ENCODE measurements at regions not wholly inside any gene's neighbourhood (a gene's known extent, or its start where the extent isn't known, plus 50 kb on each side); places are given as distances from the start of the nearest gene placed in this dataset.
"Not testable (repeated sequence)": the region's sequence is repeated elsewhere in the genome, so short reads cannot be mapped to it uniquely, and the experiment has no call there.

DNA sequence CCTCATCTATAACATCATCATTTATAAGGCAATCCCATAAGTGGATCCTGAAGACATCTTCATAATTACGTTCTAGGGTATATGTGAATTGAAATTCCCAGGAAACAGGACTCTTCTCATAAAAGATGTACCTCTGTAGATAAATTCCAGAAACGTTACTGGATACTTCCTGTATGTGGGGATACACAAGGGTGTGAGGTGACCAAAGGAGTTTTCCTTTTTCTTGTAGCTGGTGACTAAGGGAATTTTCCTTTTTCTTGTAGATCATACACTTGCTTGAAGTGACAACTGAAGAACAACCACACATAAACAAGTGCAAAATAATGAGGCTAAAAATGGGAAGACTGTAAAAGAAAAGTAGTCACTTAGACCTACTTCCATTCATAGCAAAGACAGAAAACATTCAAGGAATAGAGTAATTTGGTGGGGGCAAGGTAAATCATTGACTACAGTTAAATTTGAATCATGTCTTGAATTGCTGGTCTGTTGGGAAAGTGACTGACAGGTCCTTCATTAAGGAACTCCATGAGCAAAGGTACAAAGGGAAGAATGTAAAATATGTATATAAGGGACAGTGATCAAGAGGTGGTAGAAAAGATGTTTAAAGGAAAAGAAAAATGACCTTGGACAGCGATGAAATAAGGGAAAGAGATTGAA is 53.2 kb upstream of the UBE2E3 start:
- no peak for DNase-seq (ENCODE audit: low spot score)

DNA sequence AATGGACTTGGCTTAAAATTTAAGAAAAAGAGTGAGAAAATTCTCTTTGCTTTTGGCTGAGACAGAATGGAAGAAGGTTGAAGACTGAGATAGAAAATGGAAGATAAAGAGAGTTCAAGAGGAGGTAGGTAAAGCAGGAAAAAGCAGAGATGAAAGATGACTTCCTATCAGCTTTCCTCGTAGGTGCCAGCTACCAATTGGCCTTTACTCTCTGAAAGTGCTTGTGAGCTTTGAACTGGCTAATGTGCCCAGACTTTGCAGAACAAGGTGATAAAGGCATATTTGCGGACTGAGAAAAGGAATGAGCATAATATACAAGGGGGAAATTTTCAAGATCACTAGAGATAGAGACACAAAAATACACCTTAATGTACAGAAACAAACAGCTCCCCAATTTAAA is 54.7 kb upstream of the UBE2E3 start:
- no peak for DNase-seq (ENCODE audit: low spot score)

- no peak for DNase-seq (ENCODE audit: low spot score)
These were observed 56.3 kb upstream of the UBE2E3 start for GRCh38 chr2:180924063-180924462.

DNA sequence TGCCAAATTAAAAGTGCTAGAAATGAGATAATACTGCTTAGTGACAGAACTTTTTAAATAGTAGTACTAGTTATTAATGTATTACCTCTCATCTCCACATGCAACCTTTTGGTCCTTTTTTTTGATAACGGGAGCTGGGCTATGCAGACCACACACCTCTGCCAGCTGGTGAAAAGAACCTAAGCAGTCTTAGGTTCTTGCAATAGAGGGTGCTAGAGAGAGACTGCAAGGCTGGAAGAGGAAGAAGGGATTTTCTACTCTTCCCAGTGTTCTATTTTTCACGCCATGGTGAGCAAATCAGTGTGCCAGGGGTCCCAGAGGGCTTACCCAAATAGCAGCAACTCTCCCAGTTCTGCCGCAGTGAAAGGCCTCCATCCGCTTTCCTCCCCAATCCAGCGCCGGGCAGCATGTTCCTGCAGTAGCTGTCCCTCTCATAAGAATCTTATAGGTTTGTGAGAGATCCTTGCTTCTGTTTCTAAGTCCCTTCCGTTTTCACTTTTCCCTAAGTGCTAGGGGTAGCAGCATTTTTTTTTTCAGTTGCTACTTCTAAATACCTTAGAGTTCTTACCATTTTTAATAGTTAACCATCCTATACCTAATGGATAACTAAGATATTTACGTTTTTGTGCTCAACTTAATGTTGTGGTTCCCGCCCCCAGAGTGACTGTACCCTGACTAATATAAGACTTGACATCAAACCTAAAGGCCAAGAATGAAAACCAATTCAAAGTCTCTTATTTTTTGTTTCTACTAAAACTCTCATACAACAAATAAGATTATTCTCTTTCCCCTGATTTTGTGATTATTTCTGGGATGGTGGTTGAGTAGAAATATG is 69.4 kb upstream of the UBE2E3 start:
- no peak for DNase-seq (ENCODE audit: low spot score)

- no peak for DNase-seq (ENCODE audit: low spot score)
These were observed 72.7 kb upstream of the UBE2E3 start for GRCh38 chr2:180907731-180908130.

DNA sequence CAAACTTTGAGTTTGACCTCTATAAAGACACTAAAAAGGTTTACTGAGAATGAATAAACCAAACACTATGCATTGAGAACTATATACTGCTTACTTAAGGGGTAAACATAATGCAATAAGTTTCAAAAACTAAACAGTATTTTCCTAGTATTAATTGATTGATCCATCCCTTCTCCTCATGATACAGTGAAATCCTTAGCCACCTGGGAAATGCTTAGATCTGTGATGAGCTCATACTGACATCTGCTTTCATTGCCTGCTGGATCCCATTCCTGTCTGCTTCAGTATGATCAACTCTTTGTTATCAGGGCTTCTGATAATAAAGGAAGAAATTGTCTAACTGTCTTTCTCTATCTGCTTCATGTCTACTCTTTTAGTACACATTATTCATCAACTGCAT is 74.9 kb upstream of the UBE2E3 start:
- no peak for DNase-seq (ENCODE audit: low spot score)

GRCh38 chr2:180905002-180905401 is 75.4 kb upstream of the UBE2E3 start:
- DNase-seq (ENCODE audit: low spot score), result peak; percentile 19

DNA sequence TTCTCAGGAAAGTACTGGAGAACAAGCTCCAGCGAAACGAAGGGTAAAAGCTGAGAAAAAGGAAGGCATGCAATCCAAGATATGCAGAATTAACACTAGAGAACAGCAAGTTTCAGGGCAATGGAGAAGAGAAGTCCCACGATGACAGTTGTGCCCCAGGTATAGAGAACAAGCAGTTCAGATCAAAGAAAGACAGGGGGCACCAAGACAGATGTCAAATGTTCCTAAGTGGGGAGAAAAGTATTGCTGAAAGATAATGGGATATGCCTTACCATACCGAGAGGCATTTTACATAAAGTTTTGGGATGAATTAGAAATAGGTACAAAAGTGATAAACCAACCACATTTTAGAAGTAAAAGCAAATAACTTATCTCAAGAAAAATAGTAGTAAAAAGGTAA is 79.1 kb upstream of the UBE2E3 start:
- no peak for DNase-seq (ENCODE audit: low spot score)

- no peak for DNase-seq (ENCODE audit: low spot score)
These were observed 86.7 kb upstream of the UBE2E3 start for GRCh38 chr2:180893752-180894151.

DNA sequence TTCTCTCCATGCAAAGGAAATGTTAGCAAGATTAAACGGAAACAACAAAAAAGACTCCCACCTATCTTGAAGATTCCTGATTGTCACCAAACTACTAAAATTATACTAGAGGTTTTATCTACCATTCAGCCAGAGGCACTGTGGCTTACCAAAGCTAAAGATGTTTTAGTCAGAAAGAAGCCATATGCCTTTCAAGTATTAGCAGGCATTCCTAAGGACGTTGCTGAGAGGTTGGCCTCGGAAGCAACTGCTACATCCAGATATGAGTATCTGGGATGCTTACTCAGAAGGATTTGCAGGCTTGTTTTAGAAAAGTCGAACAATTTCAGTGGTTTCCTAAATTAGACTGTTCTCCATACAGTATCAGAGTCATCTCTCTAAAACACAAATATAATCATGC is 88.3 kb upstream of the UBE2E3 start:
- DNase-seq (ENCODE audit: low spot score), result no peak

GRCh38 chr2:180891360-180891759 is 89.0 kb upstream of the UBE2E3 start:
- no peak for DNase-seq (ENCODE audit: low spot score)

DNA sequence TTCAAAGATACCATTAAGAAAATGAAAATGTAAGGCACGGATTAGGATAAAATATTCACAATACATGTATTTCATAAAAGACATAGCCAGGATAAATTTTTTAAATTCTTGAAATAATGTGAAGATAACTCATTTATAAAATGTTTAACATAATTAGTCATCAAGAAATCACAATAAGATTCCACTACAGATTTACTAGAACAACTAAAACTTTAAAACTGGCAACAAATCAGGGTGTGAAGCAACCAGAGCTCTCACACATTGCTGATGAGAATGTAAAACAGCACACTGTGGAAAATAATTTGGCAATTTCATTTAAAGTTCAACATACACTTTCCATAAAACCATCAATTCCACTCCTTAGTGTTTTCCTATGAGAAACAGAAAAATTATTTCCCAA is 89.6 kb upstream of the UBE2E3 start:
- no peak for DNase-seq (ENCODE audit: low spot score)

GRCh38 chr2:180882959-180883358 is 97.4 kb upstream of the UBE2E3 start:
- DNase-seq (ENCODE audit: low spot score), result no peak

GRCh38 chr2:180876506-180876905 is 103.9 kb upstream of the UBE2E3 start:
- DNase-seq (ENCODE audit: low spot score), result no peak

- DNase-seq (ENCODE audit: low spot score), result no peak
These were observed 107.2 kb upstream of the UBE2E3 start for GRCh38 chr2:180873219-180873618.

DNA sequence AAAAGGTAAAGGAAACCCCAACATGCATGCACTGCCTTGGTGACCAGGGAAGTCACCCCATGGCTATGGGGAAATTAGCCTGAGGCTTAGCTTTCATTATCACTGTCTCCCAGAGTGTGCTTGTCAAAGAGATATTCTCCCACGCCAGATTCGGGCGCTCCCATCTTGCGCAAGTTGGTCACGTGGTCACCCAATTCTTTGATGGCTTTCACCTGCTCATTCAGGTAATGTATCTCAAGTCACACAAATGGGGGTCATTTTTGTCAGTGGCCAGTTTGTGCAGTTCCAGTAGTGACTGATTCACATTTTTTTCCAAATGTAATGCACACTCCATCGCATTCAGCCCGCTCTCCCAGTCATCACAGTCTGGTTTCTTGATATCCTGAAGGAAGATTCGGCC is 107.6 kb upstream of the UBE2E3 start:
- DNase-seq (ENCODE audit: low spot score), result not testable (repeated sequence)

GRCh38 chr2:180872255-180872654 is 108.2 kb upstream of the UBE2E3 start:
- no peak for DNase-seq (ENCODE audit: low spot score)

- DNase-seq (ENCODE audit: low spot score), result no peak
These were observed 108.8 kb upstream of the UBE2E3 start for GRCh38 chr2:180871649-180872048.

DNA sequence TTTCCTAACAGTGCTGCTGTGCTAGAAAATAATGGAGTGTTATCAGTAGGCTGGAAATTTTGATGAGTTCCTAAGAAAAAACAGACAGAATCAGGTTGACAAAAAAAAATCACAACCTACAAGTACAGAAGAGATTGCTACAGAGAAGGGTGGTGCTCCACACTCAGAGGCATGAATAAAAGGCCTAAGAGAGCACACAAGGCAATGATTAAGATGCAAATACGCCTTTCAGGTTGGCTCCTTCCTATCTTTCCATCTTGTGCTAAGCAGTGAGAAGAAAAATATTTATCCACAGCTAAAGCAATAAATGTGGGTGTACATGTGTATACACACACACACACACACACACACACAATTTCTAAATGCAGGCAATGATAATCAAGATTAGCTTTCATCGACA is 130.6 kb upstream of the UBE2E3 start:
- no peak for DNase-seq (ENCODE audit: low spot score)

DNA sequence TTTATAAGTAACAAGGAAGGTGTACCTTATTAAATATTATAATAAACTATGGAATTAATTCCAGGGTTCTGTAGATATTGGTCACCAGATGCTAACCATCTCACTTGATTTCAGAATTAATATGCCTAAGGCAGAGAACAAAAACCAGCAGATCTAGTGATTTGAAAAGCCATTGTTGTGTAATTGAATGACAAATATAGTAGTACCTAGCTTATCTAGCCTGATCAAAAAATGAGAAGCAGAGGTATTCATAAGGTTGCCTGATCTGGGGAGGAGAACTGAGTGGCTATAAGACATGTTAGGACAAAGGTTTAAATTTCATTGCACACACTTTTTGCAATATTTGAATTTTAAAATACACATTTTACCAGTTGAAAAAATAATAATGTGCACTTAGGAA is 132.0 kb upstream of the UBE2E3 start:
- DNase-seq (ENCODE audit: low spot score), result no peak

GRCh38 chr2:180846756-180847472 is 133.5 kb upstream of the UBE2E3 start:
- DNase-seq (ENCODE audit: low spot score), result no peak

DNA sequence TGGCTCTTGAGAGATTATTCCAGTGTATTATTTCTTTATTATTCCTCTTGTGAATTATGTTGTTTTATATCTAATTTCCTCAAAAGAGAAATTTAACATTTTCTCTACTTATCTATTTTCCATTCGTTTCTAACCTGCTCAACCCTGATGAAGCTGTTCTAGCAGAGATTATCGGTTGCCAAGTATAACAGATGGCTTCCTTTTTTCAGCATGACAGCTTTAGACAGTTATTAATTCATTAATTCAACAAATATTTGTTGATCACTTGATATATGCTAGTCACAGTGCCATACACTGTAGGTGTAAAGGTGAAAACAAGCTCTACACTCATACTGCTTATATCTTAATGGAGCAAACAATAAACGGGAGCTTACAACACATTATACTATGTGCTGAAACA is 137.9 kb upstream of the UBE2E3 start:
- peak; percentile 3 for DNase-seq (ENCODE audit: low spot score)

GRCh38 chr2:180840641-180841040 is 139.8 kb upstream of the UBE2E3 start:
- DNase-seq (ENCODE audit: low spot score), result no peak

Data from Ammon's horn (tissue), 1 donor.